ENCODE measurements at regions not wholly inside any gene's neighbourhood (a gene's known extent, or its start where the extent isn't known, plus 50 kb on each side); places are given as distances from the start of the nearest gene placed in this dataset.

GRCh38 chr2:219692521-219692920 lies 65.1 kb downstream of the SLC4A3 start:
- Mint-ChIP-seq H3K27me3 (ENCODE audit: low read depth) (peaks cover 24% of the 10 kb centered on the region), H3K9me3 (ENCODE audit: insufficient read depth) (no peaks in the 10 kb centered on the region)
- no peak for ATAC-seq

GRCh38 chr2:219695145-219695709 lies 67.8 kb downstream of the SLC4A3 start:
- ATAC-seq, result no peak
- Mint-ChIP-seq H3K4me1 (ENCODE audit: low read depth) (no peaks in the 10 kb centered on the region), H3K27ac (no peak overlapping the region), H3K36me3 (ENCODE audit: low read depth) (no peaks in the 10 kb centered on the region), H3K27me3 (ENCODE audit: low read depth) (peaks cover 27% of the 10 kb centered on the region), H3K4me3 (no peak overlapping the region), H3K9me3 (ENCODE audit: insufficient read depth) (no peaks in the 10 kb centered on the region)
- CTCF ChIA-PET, result no interaction called here
- POLR2A ChIA-PET, result no interaction called here
- no peak for DNase-seq

More at GRCh38 chr2:219692521-219692920, 65.1 kb downstream of the SLC4A3 start:
- Mint-ChIP-seq H3K36me3 (ENCODE audit: low read depth) (no peaks in the 10 kb centered on the region), H3K4me1 (ENCODE audit: low read depth) (no peaks in the 10 kb centered on the region), H3K27ac (no peak overlapping the region), H3K4me3 (no peak overlapping the region)
- ChIA-PET CTCF (no interaction called here), POLR2A (no interaction called here)
- DNase-seq, result no peak

DNA sequence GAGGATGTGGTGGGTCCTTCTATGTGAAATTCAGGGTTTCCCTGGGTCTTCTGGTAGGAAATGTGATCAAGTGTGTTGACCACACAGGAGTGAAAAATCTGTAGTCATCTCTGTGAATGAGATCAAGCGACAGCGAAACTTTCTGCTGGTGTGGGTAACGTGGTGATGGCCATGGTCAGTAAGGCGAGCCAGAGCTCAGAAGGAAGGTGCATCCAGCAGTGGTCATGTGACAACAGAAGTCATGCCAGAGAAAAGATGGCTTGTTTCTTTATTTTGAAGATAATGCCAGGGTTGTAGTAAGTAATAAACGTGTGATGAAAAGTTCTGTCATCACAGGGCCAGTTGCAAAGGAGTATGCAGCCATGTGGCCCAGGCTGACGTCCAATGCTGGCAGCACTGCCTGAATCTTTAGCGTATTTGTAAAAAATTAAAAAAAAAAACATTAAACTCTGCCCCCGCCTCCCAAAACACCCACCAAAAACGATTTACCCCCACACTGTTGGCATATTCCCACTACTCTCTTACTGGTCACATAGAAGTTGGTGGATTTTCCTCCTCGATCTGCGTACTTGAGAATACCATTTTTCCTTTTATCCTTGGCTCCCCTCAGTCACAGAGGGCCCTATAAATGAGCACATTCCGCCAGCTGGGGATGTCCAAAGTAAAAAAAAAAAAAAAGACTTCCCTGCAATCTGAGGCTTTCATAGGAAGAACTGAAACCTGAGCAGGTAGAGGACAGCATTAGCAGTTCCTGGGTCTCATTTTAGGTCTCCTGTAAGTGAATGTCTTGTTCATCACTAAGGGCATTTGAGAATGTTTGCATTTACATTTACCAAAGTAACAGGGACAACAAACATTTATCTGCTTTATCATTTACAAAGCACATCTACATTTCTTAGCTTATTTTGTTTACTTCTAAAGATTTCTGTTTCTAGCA lies 70.6 kb downstream of the SLC4A3 start:
- DNase-seq (no peak), ATAC-seq (no peak)
- H3K27me3 Mint-ChIP-seq (ENCODE audit: low read depth), result peaks cover 26% of the 10 kb centered on the region
- no peak overlapping the region for H3K4me3 Mint-ChIP-seq
- ChIA-PET POLR2A (no interaction called here), CTCF (interaction anchor here (4.6 kb wide), 1 partner anchor 9 kb away, joined by 18 read pairs; no protein-coding TSS in a partner anchor)
- H3K27ac Mint-ChIP-seq, result no peak overlapping the region
- no peaks in the 10 kb centered on the region for H3K9me3 Mint-ChIP-seq (ENCODE audit: insufficient read depth)
- no peaks in the 10 kb centered on the region for H3K4me1 Mint-ChIP-seq (ENCODE audit: low read depth)
- H3K36me3 Mint-ChIP-seq (ENCODE audit: low read depth), result no peaks in the 10 kb centered on the region

GRCh38 chr2:219698748-219699439 lies 71.5 kb downstream of the SLC4A3 start:
- Mint-ChIP-seq H3K4me1 (ENCODE audit: low read depth) (no peaks in the 10 kb centered on the region), H3K36me3 (ENCODE audit: low read depth) (no peaks in the 10 kb centered on the region), H3K4me3 (no peak overlapping the region), H3K27ac (no peak overlapping the region), H3K27me3 (ENCODE audit: low read depth) (peaks cover 21% of the 10 kb centered on the region), H3K9me3 (ENCODE audit: insufficient read depth) (no peaks in the 10 kb centered on the region)
- DNase-seq (no peak), ATAC-seq (no peak)
- ChIA-PET POLR2A (no interaction called here), CTCF (interaction anchor here (4.6 kb wide), 1 partner anchor 9 kb away, joined by 18 read pairs; no protein-coding TSS in a partner anchor)

DNA sequence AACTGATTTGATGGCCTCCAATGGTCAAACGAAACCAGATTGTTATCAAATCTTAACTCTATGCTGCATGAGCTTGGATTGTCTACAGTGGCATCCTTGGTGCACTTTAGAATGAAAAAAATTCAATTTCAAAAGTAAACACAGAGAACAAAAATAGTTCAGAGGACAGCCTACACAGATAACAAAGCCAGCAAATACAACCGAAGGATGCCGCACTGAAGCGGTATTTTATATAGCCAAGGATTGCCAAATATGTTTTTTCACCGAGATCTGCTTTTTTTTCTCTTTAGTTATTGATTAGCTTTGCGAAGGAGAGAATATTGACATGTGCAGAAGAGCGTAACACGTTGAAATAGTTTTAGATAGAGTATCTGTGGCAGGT lies 72.0 kb downstream of the SLC4A3 start:
- no peaks in the 10 kb centered on the region for H3K4me1 Mint-ChIP-seq (ENCODE audit: low read depth)
- DNase-seq (no peak), ATAC-seq (no peak)
- POLR2A ChIA-PET, result no interaction called here
- H3K27me3 Mint-ChIP-seq (ENCODE audit: low read depth), result peaks cover 20% of the 10 kb centered on the region
- no peak overlapping the region for H3K4me3 Mint-ChIP-seq
- H3K27ac Mint-ChIP-seq, result no peak overlapping the region
- CTCF ChIA-PET, result interaction anchor here (4.6 kb wide), 1 partner anchor 10 kb away, joined by 18 read pairs; no protein-coding TSS in a partner anchor
- H3K36me3 Mint-ChIP-seq (ENCODE audit: low read depth), result no peaks in the 10 kb centered on the region
- no peaks in the 10 kb centered on the region for H3K9me3 Mint-ChIP-seq (ENCODE audit: insufficient read depth)

GRCh38 chr2:219701847-219702634 lies 74.6 kb downstream of the SLC4A3 start:
- POLR2A ChIA-PET, result no interaction called here

GRCh38 chr2:219702796-219703545 lies 75.5 kb downstream of the SLC4A3 start:
- H3K36me3 Mint-ChIP-seq (ENCODE audit: low read depth), result no peaks in the 10 kb centered on the region
- peaks cover 3% of the 10 kb centered on the region for H3K27me3 Mint-ChIP-seq (ENCODE audit: low read depth)
- H3K27ac Mint-ChIP-seq, result no peak overlapping the region
- no peaks in the 10 kb centered on the region for H3K4me1 Mint-ChIP-seq (ENCODE audit: low read depth)
- POLR2A ChIA-PET, result no interaction called here
- CTCF ChIA-PET, result interaction anchor here (4.6 kb wide), 1 partner anchor 13 kb away, joined by 18 read pairs; no protein-coding TSS in a partner anchor
- H3K4me3 Mint-ChIP-seq, result no peak overlapping the region
- no peaks in the 10 kb centered on the region for H3K9me3 Mint-ChIP-seq (ENCODE audit: insufficient read depth)
- ATAC-seq (no peak), DNase-seq (no peak)

More at GRCh38 chr2:219701847-219702634, 74.6 kb downstream of the SLC4A3 start:
- H3K27me3 Mint-ChIP-seq (ENCODE audit: low read depth), result peaks cover 9% of the 10 kb centered on the region
- no peak for DNase-seq
- ATAC-seq, result no peak
- no peak overlapping the region for H3K4me3 Mint-ChIP-seq
- no peak overlapping the region for H3K27ac Mint-ChIP-seq
- H3K9me3 Mint-ChIP-seq (ENCODE audit: insufficient read depth), result no peaks in the 10 kb centered on the region
- H3K4me1 Mint-ChIP-seq (ENCODE audit: low read depth), result no peaks in the 10 kb centered on the region
- no peaks in the 10 kb centered on the region for H3K36me3 Mint-ChIP-seq (ENCODE audit: low read depth)
- CTCF ChIA-PET, result interaction anchor here (4.6 kb wide), 1 partner anchor 13 kb away, joined by 18 read pairs; no protein-coding TSS in a partner anchor

- ChIA-PET CTCF (no interaction called here), POLR2A (no interaction called here)
- ATAC-seq (no peak), DNase-seq (no peak)
- Mint-ChIP-seq H3K36me3 (ENCODE audit: low read depth) (no peaks in the 10 kb centered on the region), H3K4me1 (ENCODE audit: low read depth) (no peaks in the 10 kb centered on the region), H3K27me3 (ENCODE audit: low read depth) (peaks cover 6% of the 10 kb centered on the region), H3K9me3 (ENCODE audit: insufficient read depth) (no peaks in the 10 kb centered on the region), H3K4me3 (no peak overlapping the region), H3K27ac (no peak overlapping the region)
Observed at GRCh38 chr2:219704878-219705277, 77.4 kb downstream of the SLC4A3 start.

- no peak overlapping the region for H3K4me3 Mint-ChIP-seq
- H3K36me3 Mint-ChIP-seq (ENCODE audit: low read depth), result no peaks in the 10 kb centered on the region
- DNase-seq (no peak), ATAC-seq (no peak)
- no peaks in the 10 kb centered on the region for H3K4me1 Mint-ChIP-seq (ENCODE audit: low read depth)
- POLR2A ChIA-PET, result no interaction called here
- H3K9me3 Mint-ChIP-seq (ENCODE audit: insufficient read depth), result no peaks in the 10 kb centered on the region
- CTCF ChIA-PET, result no interaction called here
- peaks cover 8% of the 10 kb centered on the region for H3K27me3 Mint-ChIP-seq (ENCODE audit: low read depth)
- no peak overlapping the region for H3K27ac Mint-ChIP-seq
Observed at GRCh38 chr2:219706823-219707281, 79.4 kb downstream of the SLC4A3 start.

- Mint-ChIP-seq H3K9me3 (ENCODE audit: insufficient read depth) (no peaks in the 10 kb centered on the region), H3K27ac (no peak overlapping the region), H3K4me3 (no peak overlapping the region), H3K4me1 (ENCODE audit: low read depth) (no peaks in the 10 kb centered on the region), H3K36me3 (ENCODE audit: low read depth) (no peaks in the 10 kb centered on the region), H3K27me3 (ENCODE audit: low read depth) (peaks cover 12% of the 10 kb centered on the region)
- POLR2A ChIA-PET, result no interaction called here
- no peak for DNase-seq
- CTCF ChIA-PET, result interaction anchor here (0.7 to 1.2 kb wide), 2 partner anchors 16 to 18 kb away, joined by 3 to 4 read pairs; no protein-coding TSS in a partner anchor
- ATAC-seq, result no peak
Observed at GRCh38 chr2:219707496-219708285, 80.3 kb downstream of the SLC4A3 start.
